ENCODE measurements at regions not wholly inside any gene's neighbourhood (a gene's known extent, or its start where the extent isn't known, plus 50 kb on each side); places are given as distances from the start of the nearest gene placed in this dataset.

DNA sequence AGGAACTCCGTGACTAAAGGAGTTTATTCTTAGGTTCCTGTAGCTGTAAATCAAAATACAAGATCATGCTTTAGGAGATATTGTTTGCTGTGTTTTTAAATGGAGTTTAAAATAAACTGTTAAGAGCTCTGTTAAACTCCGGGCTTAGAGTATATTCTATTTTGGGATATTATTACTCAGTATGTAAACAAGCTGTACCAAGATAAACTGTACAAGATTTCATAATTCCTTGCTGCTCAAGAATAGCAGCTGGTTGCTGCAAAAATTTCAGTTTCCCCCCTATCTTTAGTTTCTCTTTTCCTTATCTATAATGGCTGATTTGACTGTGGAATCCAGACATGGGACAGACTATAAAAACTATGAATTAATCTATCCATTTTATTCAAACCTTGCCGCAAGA lies 215.7 kb downstream of the HTR7 start:
- no peak for TF ChIP-seq POLR2A (IDR thresholded peaks at IDR 0.05)
- TF ChIP-seq, protein P1, sequence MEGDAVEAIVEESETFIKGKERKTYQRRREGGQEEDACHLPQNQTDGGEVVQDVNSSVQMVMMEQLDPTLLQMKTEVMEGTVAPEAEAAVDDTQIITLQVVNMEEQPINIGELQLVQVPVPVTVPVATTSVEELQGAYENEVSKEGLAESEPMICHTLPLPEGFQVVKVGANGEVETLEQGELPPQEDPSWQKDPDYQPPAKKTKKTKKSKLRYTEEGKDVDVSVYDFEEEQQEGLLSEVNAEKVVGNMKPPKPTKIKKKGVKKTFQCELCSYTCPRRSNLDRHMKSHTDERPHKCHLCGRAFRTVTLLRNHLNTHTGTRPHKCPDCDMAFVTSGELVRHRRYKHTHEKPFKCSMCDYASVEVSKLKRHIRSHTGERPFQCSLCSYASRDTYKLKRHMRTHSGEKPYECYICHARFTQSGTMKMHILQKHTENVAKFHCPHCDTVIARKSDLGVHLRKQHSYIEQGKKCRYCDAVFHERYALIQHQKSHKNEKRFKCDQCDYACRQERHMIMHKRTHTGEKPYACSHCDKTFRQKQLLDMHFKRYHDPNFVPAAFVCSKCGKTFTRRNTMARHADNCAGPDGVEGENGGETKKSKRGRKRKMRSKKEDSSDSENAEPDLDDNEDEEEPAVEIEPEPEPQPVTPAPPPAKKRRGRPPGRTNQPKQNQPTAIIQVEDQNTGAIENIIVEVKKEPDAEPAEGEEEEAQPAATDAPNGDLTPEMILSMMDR (IDR thresholded peaks at IDR 0.05): no peak
- no peaks in the 10 kb centered on the region for H3K27me3 ChIP-seq
- H3K9me3 ChIP-seq: no peaks in the 10 kb centered on the region
- DNase-seq: no peak
- no peaks in the 10 kb centered on the region for H3K4me1 ChIP-seq
- H3K36me3 ChIP-seq: no peaks in the 10 kb centered on the region
- H3K4me3 ChIP-seq: no peak overlapping the region
- intact Hi-C loops (cut with DNase I): no loop called here
- H3K27ac ChIP-seq: peak overlapping the region in 3 of 4 donors; percentile 6 to 22 (median 19)
- WGBS, 2 donors: 58 to 60% methylated on average over 3 of the region's 3 CpGs

DNA sequence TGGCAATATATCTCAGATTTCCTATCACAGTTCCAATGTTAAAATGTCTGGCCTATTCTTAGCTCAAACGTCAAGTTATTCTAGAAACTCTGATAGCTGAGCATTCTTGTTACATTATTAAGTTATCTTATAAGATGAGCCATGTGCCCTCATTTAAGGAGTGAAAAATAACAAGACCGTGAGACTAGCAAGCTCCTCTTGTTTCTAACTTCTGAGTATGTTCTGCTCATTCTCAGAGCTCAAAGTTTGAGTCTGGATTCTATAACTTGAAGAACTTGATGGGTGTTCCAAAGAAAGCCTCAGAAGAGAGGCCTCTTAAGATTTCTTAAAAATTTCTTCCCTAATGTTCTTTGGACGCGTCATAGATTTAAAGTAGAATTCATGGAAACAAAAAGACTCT lies 215.2 kb downstream of the HTR7 start:
- H3K4me3 ChIP-seq: no peak overlapping the region
- H3K36me3 ChIP-seq: no peaks in the 10 kb centered on the region
- DNase-seq: no peak
- 33 to 44% methylated on average over 4 of the region's 4 CpGs for WGBS, 2 donors
- no peaks in the 10 kb centered on the region for H3K9me3 ChIP-seq
- TF ChIP-seq, protein P1 (IDR thresholded peaks at IDR 0.05): no peak
- TF ChIP-seq POLR2A (IDR thresholded peaks at IDR 0.05): no peak
- intact Hi-C loops (cut with DNase I): no loop called here
- peak overlapping the region in 2 of 4 donors; percentile 6 to 19 for H3K27ac ChIP-seq
- no peaks in the 10 kb centered on the region for H3K4me1 ChIP-seq
- H3K27me3 ChIP-seq: no peaks in the 10 kb centered on the region

DNA sequence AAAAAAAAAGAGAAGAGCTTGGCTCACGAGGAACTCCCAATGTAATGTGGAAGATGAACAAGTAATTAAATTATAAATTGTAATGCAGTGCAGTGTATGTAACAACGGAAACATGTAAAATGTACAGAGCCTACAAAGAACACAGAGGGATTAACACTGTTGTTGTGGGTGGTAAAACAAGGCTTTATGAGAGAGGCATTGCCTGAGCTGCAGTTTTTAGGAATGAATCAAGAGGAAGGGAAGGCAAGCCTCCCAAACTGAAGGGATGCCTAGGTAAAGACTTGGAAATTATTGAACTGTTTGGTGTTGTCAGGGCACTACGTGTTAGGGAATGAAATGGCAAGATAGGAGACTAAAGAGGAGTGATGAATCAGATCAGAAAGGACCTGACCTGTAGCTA lies 213.7 kb downstream of the HTR7 start:
- Histone ChIP-seq H3K36me3 (no peaks in the 10 kb centered on the region), H3K27ac (no peak overlapping the region), H3K4me3 (no peak overlapping the region), H3K4me1 (no peaks in the 10 kb centered on the region), H3K9me3 (no peaks in the 10 kb centered on the region), H3K27me3 (no peaks in the 10 kb centered on the region)
- no peak for DNase-seq
- intact Hi-C loops (cut with DNase I): no loop called here
- 46 to 61% methylated on average over 3 of the region's 3 CpGs for WGBS, 2 donors
- no peak for TF ChIP-seq POLR2A (IDR thresholded peaks at IDR 0.05)

DNA sequence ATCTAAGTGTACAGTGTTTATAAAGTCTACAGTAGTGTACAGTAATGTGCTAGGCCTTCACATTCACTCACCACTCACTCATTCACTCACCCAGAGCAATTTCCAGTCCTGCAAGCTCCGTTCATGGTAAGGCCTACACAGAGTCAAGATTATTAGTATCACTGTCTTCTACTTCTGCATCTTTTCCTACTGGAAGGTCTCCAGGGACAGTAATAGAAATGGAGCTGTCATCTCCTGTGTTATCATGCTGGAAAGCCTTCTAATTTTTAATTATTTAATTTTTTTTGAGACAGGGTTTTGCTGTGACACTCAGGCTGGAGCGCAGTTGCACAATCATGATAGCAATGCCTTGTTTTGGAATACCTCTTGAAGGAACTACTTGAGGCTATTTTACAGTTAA lies 207.0 kb downstream of the HTR7 start:
- no peak overlapping the region for H3K27ac ChIP-seq
- H3K9me3 ChIP-seq: no peaks in the 10 kb centered on the region
- 65 to 77% methylated on average over 2 of the region's 2 CpGs for WGBS, 2 donors
- no peak overlapping the region for H3K4me3 ChIP-seq
- no peak for DNase-seq
- H3K4me1 ChIP-seq: no peaks in the 10 kb centered on the region
- intact Hi-C loops (cut with DNase I): no loop called here
- no peaks in the 10 kb centered on the region for H3K36me3 ChIP-seq
- no peaks in the 10 kb centered on the region for H3K27me3 ChIP-seq
- TF ChIP-seq, protein P1 (IDR thresholded peaks at IDR 0.05): no peak
- no peak for TF ChIP-seq POLR2A (IDR thresholded peaks at IDR 0.05)

DNA sequence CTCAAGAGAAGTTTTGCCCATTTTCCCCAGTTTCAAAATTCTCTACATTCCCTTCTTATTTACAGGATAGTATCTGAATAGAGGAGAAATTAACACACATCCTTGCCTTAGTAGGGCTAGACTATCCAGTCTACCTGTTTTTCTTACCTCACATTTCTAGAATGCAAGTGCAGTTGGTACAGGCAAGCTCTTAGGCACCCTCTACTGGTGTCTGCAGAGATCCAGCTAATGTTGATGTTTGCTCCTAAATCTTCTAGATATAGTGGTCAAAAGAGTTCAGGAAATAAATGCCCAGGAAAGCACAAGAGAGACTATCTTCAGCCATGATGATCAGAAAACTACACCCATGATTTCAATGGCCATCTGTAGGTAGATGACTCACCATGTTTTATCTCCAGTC lies 205.3 kb downstream of the HTR7 start:
- TF ChIP-seq POLR2A (IDR thresholded peaks at IDR 0.05): no peak
- TF ChIP-seq, protein P1 (IDR thresholded peaks at IDR 0.05): peak in 1 of 6 experiments; percentile 40
- no peak for DNase-seq
- intact Hi-C loops (cut with DNase I): no loop called here
- Histone ChIP-seq H3K9me3 (no peaks in the 10 kb centered on the region), H3K4me1 (no peaks in the 10 kb centered on the region), H3K27ac (no peak overlapping the region), H3K36me3 (no peaks in the 10 kb centered on the region), H3K4me3 (no peak overlapping the region), H3K27me3 (no peaks in the 10 kb centered on the region)

DNA sequence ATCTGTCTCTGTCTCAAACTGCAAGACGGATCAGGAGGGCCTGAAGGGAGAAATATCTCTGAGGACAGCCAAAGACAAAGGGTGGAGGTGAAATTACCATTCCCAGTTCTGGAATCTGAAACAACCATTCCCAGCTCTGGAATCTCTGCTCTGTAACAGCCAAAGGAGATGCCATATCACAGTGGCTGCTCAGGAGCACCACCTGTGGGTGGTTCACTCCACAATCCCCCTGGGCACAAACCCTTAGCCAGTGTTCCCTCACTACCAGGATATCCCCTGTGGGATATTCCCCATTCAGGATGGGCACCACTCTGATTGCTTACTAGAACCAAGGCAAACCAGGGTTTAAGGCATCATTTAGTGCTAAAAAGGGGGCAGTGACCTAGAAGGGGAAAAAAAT lies 199.0 kb downstream of the HTR7 start:
- H3K9me3 ChIP-seq: no peaks in the 10 kb centered on the region
- no peak overlapping the region for H3K27ac ChIP-seq
- intact Hi-C loops (cut with DNase I): no loop called here
- no peak overlapping the region for H3K4me3 ChIP-seq
- TF ChIP-seq POLR2A (IDR thresholded peaks at IDR 0.05): no peak
- TF ChIP-seq, protein P1 (IDR thresholded peaks at IDR 0.05): no peak
- DNase-seq: no peak
- no peaks in the 10 kb centered on the region for H3K27me3 ChIP-seq
- H3K4me1 ChIP-seq: no peaks in the 10 kb centered on the region
- WGBS, 2 donors: 0 to 15% methylated on average over 1 of the region's 1 CpG
- H3K36me3 ChIP-seq: no peaks in the 10 kb centered on the region
